Mesendoderm (in vitro differentiated cells): ENCODE measurements at regions not wholly inside any gene's neighbourhood (a gene's known extent, or its start where the extent isn't known, plus 50 kb on each side); places are given as distances from the start of the nearest gene placed in this dataset.

Experiments used
- DNase-seq: peaks from one replicate; pipeline ENCODE4 v3.0.0; 2013
- H2AK5ac ChIP-seq: 2 replicates; pipeline ENCODE4 v1.6.1; 2013; ENCODE audit warnings: low read length, inconsistent platforms
- H2BK120ac ChIP-seq: 2 replicates; pipeline ENCODE4 v1.6.1; 2013; ENCODE audit warnings: low read depth, mild to moderate bottlenecking, low read length, moderate library complexity, mixed read lengths
- H2BK15ac ChIP-seq: replicated peaks from 2 replicates; pipeline ENCODE4 v1.6.1; 2013; ENCODE audit warnings: low read depth, mild to moderate bottlenecking, moderate library complexity
- H2BK5ac ChIP-seq: 2 replicates; pipeline ENCODE4 v1.6.1; 2013; ENCODE audit warnings: low read length, inconsistent platforms
- H3K18ac ChIP-seq: 2 replicates; pipeline ENCODE4 v1.6.1; 2013; ENCODE audit warnings: mild to moderate bottlenecking, low read length, mixed read lengths
- H3K23ac ChIP-seq: one replicate; pipeline ENCODE4 v1.6.1; 2013; ENCODE audit warnings: low read length
- H3K27ac ChIP-seq: 2 replicates; pipeline ENCODE4 v1.5.1; 2013; ENCODE audit warnings: low read depth, mild to moderate bottlenecking, inconsistent platforms, low read length, moderate library complexity
- H3K27me3 ChIP-seq: 2 replicates; pipeline ENCODE4 v1.6.1; 2013; ENCODE audit warnings: low read length, control low read depth, mild to moderate bottlenecking, inconsistent platforms; ENCODE audit not compliant: insufficient read depth, poor library complexity
- H3K36me3 ChIP-seq: 2 replicates; pipeline ENCODE4 v1.6.1; 2013; ENCODE audit warnings: low read length, inconsistent platforms; ENCODE audit not compliant: control insufficient read depth, insufficient read depth
- H3K4ac ChIP-seq: one replicate; pipeline ENCODE4 v1.6.1; 2013; ENCODE audit warnings: low read depth, mild to moderate bottlenecking, low read length, moderate library complexity
- H3K4me1 ChIP-seq: 2 replicates; pipeline ENCODE4 v1.6.1; 2013; ENCODE audit warnings: low read depth, low read length, inconsistent platforms; ENCODE audit not compliant: control insufficient read depth
- H3K4me2 ChIP-seq: 2 replicates; pipeline ENCODE4 v1.6.1; 2013; ENCODE audit warnings: low read length
- H3K4me3 ChIP-seq: 2 replicates; pipeline ENCODE4 v1.5.1; 2013; ENCODE audit warnings: mild to moderate bottlenecking, low read length
- H3K56ac ChIP-seq: one replicate; pipeline ENCODE4 v1.6.1; 2013; ENCODE audit warnings: low read length
- H3K79me1 ChIP-seq: 2 replicates; pipeline ENCODE4 v1.6.1; 2013; ENCODE audit warnings: low read length, inconsistent platforms
- H3K79me2 ChIP-seq: 2 replicates; pipeline ENCODE4 v1.6.1; 2013; ENCODE audit warnings: mild to moderate bottlenecking, low read length; ENCODE audit not compliant: control insufficient read depth, insufficient read depth
- H3K9ac ChIP-seq: 2 replicates; pipeline ENCODE4 v1.6.1; 2013; ENCODE audit warnings: low read length, inconsistent platforms
- H4K5ac ChIP-seq: one replicate; pipeline ENCODE4 v1.6.1; 2013; ENCODE audit warnings: low read length
- H4K8ac ChIP-seq: one replicate; pipeline ENCODE4 v1.6.1; 2013; ENCODE audit warnings: low read depth, mild to moderate bottlenecking, control low read depth, low read length, moderate library complexity
- WGBS: extraction: QIAGEN DNeasy Blood & Tissue Kit; methylation state at CpG from one replicate; pipeline ENCODE4 v1.1.7; 2013; ENCODE audit warnings: low lambda C conversion rate, missing lambda C conversion rate; ENCODE audit not compliant: insufficient coverage; ENCODE audit errors: extremely low coverage; 5-methylcytosine and 5-hydroxymethylcytosine counted together

DNA sequence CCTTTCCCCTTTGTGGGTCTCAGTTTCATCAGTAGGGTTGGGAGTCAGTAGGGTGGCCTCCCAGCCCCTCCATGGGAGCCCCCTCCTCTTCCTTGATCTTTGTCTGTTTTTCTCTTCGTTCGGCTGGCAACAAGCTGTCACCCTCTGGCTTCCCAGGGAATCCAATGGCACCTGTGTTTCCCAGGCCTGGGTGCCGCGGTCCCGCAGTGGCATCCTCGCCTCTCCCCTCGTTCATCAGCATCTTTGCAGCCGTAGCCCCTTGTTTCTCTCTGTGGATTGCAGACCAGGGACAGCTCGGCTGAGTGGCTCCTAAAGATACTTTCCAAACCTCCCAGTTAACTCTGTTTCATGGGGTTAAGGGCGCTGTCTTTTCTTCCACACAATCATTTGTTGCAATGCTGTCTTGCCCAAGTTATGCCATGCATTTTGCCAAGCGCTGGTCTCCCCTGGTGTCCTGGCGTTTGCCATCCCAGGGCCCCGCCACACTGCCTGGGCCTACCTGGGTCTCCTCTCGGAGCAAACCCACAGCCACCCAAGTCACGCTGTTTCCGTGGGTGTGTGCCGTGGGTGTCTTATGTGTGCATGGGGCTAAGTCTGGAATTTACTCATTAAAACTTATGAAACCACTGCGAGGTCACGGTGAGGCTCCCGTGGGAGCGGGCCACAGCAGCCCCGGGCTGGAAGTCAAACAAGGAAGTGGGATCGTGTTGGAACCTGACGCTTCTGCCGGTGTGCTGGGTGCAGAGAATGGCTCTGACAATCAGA, 189.4 kb upstream of the SHH start:
- WGBS, result no CpG with 5 or more reads among the region's 25 CpGs
- H3K36me3 ChIP-seq, result no peaks in the 10 kb centered on the region
- H3K79me2 ChIP-seq, result no peaks in the 10 kb centered on the region
- H3K4ac ChIP-seq, result no peak overlapping the region
- no peak overlapping the region for H4K5ac ChIP-seq
- H2BK120ac ChIP-seq, result no peak overlapping the region
- no peaks in the 10 kb centered on the region for H3K27me3 ChIP-seq
- no peak for DNase-seq
- H2BK5ac ChIP-seq, result no peak overlapping the region
- no peak overlapping the region for H3K4me2 ChIP-seq
- H3K9ac ChIP-seq, result no peak overlapping the region
- no peak overlapping the region for H4K8ac ChIP-seq
- H2AK5ac ChIP-seq, result no peak overlapping the region
- H2BK15ac ChIP-seq, result no peak overlapping the region
- no peaks in the 10 kb centered on the region for H3K4me1 ChIP-seq
- H3K79me1 ChIP-seq, result no peaks in the 10 kb centered on the region
- no peak overlapping the region for H3K4me3 ChIP-seq
- no peak overlapping the region for H3K56ac ChIP-seq
- no peak overlapping the region for H3K18ac ChIP-seq
- no peak overlapping the region for H3K23ac ChIP-seq
- no peak overlapping the region for H3K27ac ChIP-seq

- no peak overlapping the region for H3K18ac ChIP-seq
- H3K79me1 ChIP-seq, result no peaks in the 10 kb centered on the region
- H3K27me3 ChIP-seq, result no peaks in the 10 kb centered on the region
- H3K79me2 ChIP-seq, result no peaks in the 10 kb centered on the region
- no peak overlapping the region for H3K56ac ChIP-seq
- H3K4ac ChIP-seq, result no peak overlapping the region
- no peak overlapping the region for H3K4me3 ChIP-seq
- H3K9ac ChIP-seq, result no peak overlapping the region
- H4K5ac ChIP-seq, result no peak overlapping the region
- H3K36me3 ChIP-seq, result no peaks in the 10 kb centered on the region
- no peak overlapping the region for H3K27ac ChIP-seq
- H2AK5ac ChIP-seq, result no peak overlapping the region
- no peak overlapping the region for H2BK15ac ChIP-seq
- no peak overlapping the region for H4K8ac ChIP-seq
- no peak overlapping the region for H2BK120ac ChIP-seq
- H2BK5ac ChIP-seq, result no peak overlapping the region
- no CpG with 5 or more reads among the region's 27 CpGs for WGBS
- no peak for DNase-seq
- H3K4me2 ChIP-seq, result no peak overlapping the region
- no peaks in the 10 kb centered on the region for H3K4me1 ChIP-seq
- no peak overlapping the region for H3K23ac ChIP-seq
Measured at GRCh38 chr7:156000601-156001396, 188.5 kb upstream of the SHH start.

DNA sequence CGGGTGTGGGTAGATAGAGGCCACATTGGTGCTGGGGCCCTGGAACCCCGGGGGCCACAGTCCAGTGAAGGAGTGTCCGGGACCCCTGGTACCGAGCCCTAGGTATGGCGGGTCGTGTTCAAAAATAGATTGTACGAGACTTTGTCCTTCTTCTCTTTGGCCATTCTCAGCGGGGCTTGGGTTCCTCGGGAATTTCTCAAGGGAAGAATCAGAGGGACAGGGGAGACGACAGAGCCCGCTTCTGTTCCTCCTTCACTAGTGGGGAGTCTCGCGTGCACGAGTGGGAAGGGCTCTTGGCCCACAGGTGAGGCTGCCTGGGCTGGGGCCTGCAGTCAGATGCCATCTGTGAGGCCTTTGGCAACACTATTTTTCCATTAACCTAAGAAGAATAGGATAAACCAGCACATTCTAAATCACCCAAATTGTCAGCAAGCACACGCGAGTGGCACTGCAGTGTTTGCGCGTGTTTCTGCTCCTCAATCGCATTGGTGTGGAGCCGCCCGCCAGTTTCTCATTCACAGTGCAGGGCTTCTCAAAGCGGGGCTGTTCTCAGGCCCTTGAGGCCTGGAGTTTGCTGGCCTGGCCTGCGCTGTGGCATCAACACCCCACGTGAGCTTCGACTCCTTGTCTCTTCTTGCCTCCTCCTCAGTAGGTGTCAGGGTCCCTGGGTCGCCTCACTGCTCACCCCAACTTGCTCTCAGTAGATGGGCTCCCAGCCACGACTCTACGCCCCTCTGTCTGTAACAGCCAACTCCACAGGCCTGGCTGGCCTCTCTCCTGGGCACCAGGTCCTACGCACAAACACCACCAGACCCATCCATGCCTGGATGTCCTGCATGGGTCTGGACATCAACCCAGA, 187.6 kb upstream of the SHH start:
- H3K4me1 ChIP-seq, result no peaks in the 10 kb centered on the region
- no peak overlapping the region for H2BK15ac ChIP-seq
- no peak overlapping the region for H3K9ac ChIP-seq
- no peak overlapping the region for H3K4me3 ChIP-seq
- DNase-seq, result no peak
- no peak overlapping the region for H3K4me2 ChIP-seq
- no peaks in the 10 kb centered on the region for H3K27me3 ChIP-seq
- H4K8ac ChIP-seq, result no peak overlapping the region
- no peak overlapping the region for H3K18ac ChIP-seq
- H2AK5ac ChIP-seq, result no peak overlapping the region
- no peak overlapping the region for H4K5ac ChIP-seq
- H3K79me2 ChIP-seq, result no peaks in the 10 kb centered on the region
- H3K56ac ChIP-seq, result no peak overlapping the region
- no peak overlapping the region for H2BK5ac ChIP-seq
- H2BK120ac ChIP-seq, result no peak overlapping the region
- no peak overlapping the region for H3K27ac ChIP-seq
- H3K36me3 ChIP-seq, result no peaks in the 10 kb centered on the region
- no peaks in the 10 kb centered on the region for H3K79me1 ChIP-seq
- no peak overlapping the region for H3K4ac ChIP-seq
- H3K23ac ChIP-seq, result no peak overlapping the region
- no CpG with 5 or more reads among the region's 29 CpGs for WGBS

DNA sequence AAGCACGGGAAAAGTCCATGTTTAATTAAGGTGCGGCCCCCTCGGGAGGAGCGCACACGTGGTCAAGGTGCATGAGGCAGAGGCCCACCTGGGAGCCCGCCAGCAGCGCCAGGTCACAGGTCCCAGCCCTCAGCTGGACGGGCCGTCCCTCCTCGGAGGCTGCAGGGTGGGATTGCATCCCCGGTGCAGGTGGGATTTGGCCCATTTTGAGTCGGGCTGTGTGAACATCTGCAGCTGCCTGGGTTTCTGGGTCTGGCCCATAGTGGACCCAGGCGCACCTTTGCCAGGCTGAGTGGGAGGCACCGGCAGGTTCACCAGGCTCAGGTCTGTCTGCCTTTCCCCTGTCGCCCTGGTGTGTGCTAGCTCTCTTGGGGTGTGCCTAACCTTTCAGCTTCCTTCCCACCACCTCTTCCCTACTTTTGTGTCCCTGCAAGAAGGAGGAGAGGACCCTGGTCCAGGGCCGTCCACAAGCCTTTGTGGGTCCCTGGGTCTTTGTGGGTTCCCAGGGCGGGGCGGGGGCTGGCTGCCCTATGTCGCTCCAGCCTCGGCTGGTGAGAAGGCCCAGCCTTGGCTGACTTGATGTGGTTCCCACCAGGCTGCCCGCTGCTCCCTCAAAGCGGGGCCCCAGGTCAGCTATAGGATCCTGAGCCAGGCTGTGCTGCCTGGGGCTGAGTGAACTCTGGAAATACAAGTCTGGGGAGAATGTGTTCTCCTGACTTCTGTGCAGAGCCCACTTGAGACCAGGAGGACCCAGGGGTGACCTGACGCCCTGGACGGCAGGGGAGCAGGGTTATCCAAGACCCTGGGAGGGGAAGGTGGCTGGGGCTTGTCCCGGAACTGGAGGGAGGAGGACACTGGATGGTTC, 186.7 kb upstream of the SHH start:
- no peaks in the 10 kb centered on the region for H3K79me1 ChIP-seq
- H3K4ac ChIP-seq, result no peak overlapping the region
- no peak overlapping the region for H4K8ac ChIP-seq
- no CpG with 5 or more reads among the region's 25 CpGs for WGBS
- H4K5ac ChIP-seq, result no peak overlapping the region
- no peak overlapping the region for H2BK15ac ChIP-seq
- no peak overlapping the region for H3K9ac ChIP-seq
- no peak for DNase-seq
- H2BK120ac ChIP-seq, result no peak overlapping the region
- H3K18ac ChIP-seq, result no peak overlapping the region
- no peak overlapping the region for H2AK5ac ChIP-seq
- H3K4me2 ChIP-seq, result no peak overlapping the region
- no peaks in the 10 kb centered on the region for H3K27me3 ChIP-seq
- no peak overlapping the region for H3K27ac ChIP-seq
- no peaks in the 10 kb centered on the region for H3K79me2 ChIP-seq
- H2BK5ac ChIP-seq, result no peak overlapping the region
- no peaks in the 10 kb centered on the region for H3K4me1 ChIP-seq
- H3K56ac ChIP-seq, result no peak overlapping the region
- H3K36me3 ChIP-seq, result no peaks in the 10 kb centered on the region
- no peak overlapping the region for H3K23ac ChIP-seq
- H3K4me3 ChIP-seq, result no peak overlapping the region

GRCh38 chr7:155998328-155998691, 186.0 kb upstream of the SHH start:
- Histone ChIP-seq H3K36me3 (no peaks in the 10 kb centered on the region), H3K4ac (no peak overlapping the region), H3K27me3 (no peaks in the 10 kb centered on the region), H3K9ac (no peak overlapping the region), H2BK5ac (no peak overlapping the region), H3K79me1 (no peaks in the 10 kb centered on the region), H3K4me1 (no peaks in the 10 kb centered on the region), H3K4me3 (no peak overlapping the region), H4K8ac (no peak overlapping the region), H3K18ac (no peak overlapping the region), H2BK120ac (no peak overlapping the region), H4K5ac (no peak overlapping the region), H3K79me2 (no peaks in the 10 kb centered on the region), H3K23ac (no peak overlapping the region), H2BK15ac (no peak overlapping the region), H3K56ac (no peak overlapping the region), H3K4me2 (no peak overlapping the region), H2AK5ac (no peak overlapping the region), H3K27ac (no peak overlapping the region)
- DNase-seq, result no peak
- no CpG with 5 or more reads among the region's 23 CpGs for WGBS
